CD8-positive, alpha-beta memory T cell (primary cell): ENCODE measurements at regions not wholly inside any gene's neighbourhood (a gene's known extent, or its start where the extent isn't known, plus 50 kb on each side); places are given as distances from the start of the nearest gene placed in this dataset.
"Not testable (repeated sequence)": the region's sequence is repeated elsewhere in the genome, so short reads cannot be mapped to it uniquely, and the experiment has no call there.

Experiments used
- CTCF ChIA-PET: fragments of 350-600 bp; sonication (Branson Sonifier 250); formaldehyde crosslinking; loops from one replicate; lab custom pipeline; 2021; ENCODE audit warnings: antibody characterized with exemption; lab: Charles Lee
- POLR2A ChIA-PET: fragments of 350-600 bp; sonication (Branson Sonifier 250); formaldehyde crosslinking; loops from one replicate; lab custom pipeline; 2021; ENCODE audit warnings: antibody characterized with exemption; lab: Charles Lee
- DNase-seq, 5 donors: peaks; one replicate each; pipeline versions ENCODE4 v3.0.0 to v3.0.0-alpha.2; 2020 to 2022; ENCODE audit warnings: mixed read lengths in 1 of 5
- H3K27ac ChIP-seq: one replicate; pipeline ENCODE4 v1.7.0; 2013; ENCODE audit warnings: low read depth, mild to moderate bottlenecking, low read length, moderate library complexity
- H3K27me3 ChIP-seq: 2 replicates; pipeline ENCODE4 v1.7.0; 2013; ENCODE audit warnings: low read length, mild to moderate bottlenecking; ENCODE audit not compliant: insufficient read depth, poor library complexity, severe bottlenecking
- H3K36me3 ChIP-seq: 2 replicates; pipeline ENCODE4 v1.7.0; 2013; ENCODE audit warnings: mild to moderate bottlenecking, low read length, moderate library complexity; ENCODE audit not compliant: insufficient read depth
- H3K4me1 ChIP-seq: 2 replicates; pipeline ENCODE4 v1.7.0; 2013; ENCODE audit warnings: mild to moderate bottlenecking, low read length, moderate library complexity; ENCODE audit not compliant: insufficient read depth
- H3K4me3 ChIP-seq: 2 replicates; pipeline ENCODE4 v1.7.0; 2013; ENCODE audit warnings: mild to moderate bottlenecking, low read length
- H3K9me3 ChIP-seq: 2 replicates; pipeline ENCODE4 v1.7.0; 2013; ENCODE audit warnings: mild to moderate bottlenecking, low read length
- H3K27ac Mint-ChIP-seq, 8 donors: one replicate each; pipeline ENCODE4 v1.8.0; 2020 to 2021; ENCODE audit warnings: mixed read lengths in 8 of 8, mild to moderate bottlenecking in 6 of 8, inconsistent platforms in 3 of 8, moderate library complexity in 3 of 8
- H3K27me3 Mint-ChIP-seq, 2 donors: one replicate each; pipeline ENCODE4 v1.8.0; 2020 to 2021; ENCODE audit warnings: mixed read lengths in 2 of 2, mild to moderate bottlenecking in 1 of 2, moderate library complexity in 1 of 2
- H3K36me3 Mint-ChIP-seq, 3 donors: one replicate each; pipeline ENCODE4 v1.8.0; 2020 to 2021; ENCODE audit warnings: mixed read lengths in 3 of 3, inconsistent platforms in 1 of 3, mild to moderate bottlenecking in 1 of 3
- H3K4me1 Mint-ChIP-seq, 3 donors: one replicate each; pipeline ENCODE4 v1.8.0; 2020 to 2021; ENCODE audit warnings: mixed read lengths in 3 of 3, inconsistent platforms in 1 of 3, mild to moderate bottlenecking in 1 of 3
- H3K4me3 Mint-ChIP-seq, 7 donors: one replicate each; pipeline ENCODE4 v1.8.0; 2020 to 2021; ENCODE audit warnings: mixed read lengths in 7 of 7, mild to moderate bottlenecking in 6 of 7, moderate library complexity in 4 of 7, inconsistent platforms in 2 of 7
- H3K9me3 Mint-ChIP-seq, 5 donors: one replicate each; pipeline ENCODE4 v1.8.0; 2020 to 2022; ENCODE audit warnings: mixed read lengths in 5 of 5, mild to moderate bottlenecking in 3 of 5, moderate library complexity in 2 of 5, inconsistent platforms in 1 of 5

DNA sequence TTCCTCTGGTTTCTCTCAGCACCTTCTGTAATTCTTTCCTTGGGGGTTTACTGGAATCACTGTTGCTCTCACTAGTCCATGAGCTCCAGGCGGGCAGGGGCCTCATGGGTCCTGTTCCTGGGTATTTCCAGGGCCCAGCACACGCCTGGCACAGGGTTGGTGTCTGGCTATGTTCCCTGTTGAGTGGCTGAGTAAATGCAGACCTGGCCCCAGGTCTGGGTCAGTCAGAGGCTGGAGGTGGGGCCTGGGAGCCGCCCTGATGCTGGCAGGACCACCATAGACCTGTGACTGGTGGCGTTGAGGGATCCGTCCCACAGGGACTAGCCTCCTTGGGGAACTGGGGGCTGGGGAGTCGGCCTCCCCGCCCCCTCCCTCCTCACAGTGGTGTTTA lies 313.4 kb downstream of the PTPRU start:
- H3K4me1 Mint-ChIP-seq, H3K27ac Mint-ChIP-seq, H3K27me3 Mint-ChIP-seq, CTCF ChIA-PET, H3K9me3 ChIP-seq, DNase-seq, H3K4me1 ChIP-seq, H3K4me3 ChIP-seq, H3K36me3 ChIP-seq, H3K27ac ChIP-seq, H3K36me3 Mint-ChIP-seq, H3K27me3 ChIP-seq, H3K9me3 Mint-ChIP-seq, POLR2A ChIA-PET, H3K4me3 Mint-ChIP-seq: not testable (repeated sequence)

DNA sequence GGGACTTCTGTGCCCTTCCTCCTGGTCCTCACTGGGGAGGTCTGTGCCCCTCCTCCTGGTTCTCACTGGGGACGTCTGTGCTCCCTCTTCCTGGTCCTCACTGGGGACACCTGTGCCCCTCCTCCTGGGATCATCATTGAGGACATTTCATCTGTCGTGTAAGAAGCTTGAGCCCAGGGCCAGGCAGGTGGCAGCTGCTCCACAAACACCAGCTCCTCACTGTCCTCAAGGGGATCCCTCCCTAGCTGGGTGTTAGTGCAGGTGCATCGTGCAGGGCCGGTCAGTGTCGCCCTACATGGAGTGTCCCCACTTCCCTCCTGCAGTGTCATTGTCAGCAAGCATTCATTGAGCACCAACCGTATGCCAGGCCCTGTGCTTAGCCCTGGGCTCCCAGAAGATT lies 312.7 kb downstream of the PTPRU start:
- Histone ChIP-seq H3K36me3 (no peaks in the 10 kb centered on the region), H3K27me3 (no peaks in the 10 kb centered on the region), H3K4me1 (no peaks in the 10 kb centered on the region), H3K27ac (no peak overlapping the region), H3K4me3 (no peak overlapping the region), H3K9me3 (no peaks in the 10 kb centered on the region)
- H3K4me1 Mint-ChIP-seq: no peaks in the 10 kb centered on the region
- no peaks in the 10 kb centered on the region for H3K9me3 Mint-ChIP-seq
- H3K27ac Mint-ChIP-seq: no peak overlapping the region
- H3K27me3 Mint-ChIP-seq: peaks cover 0 to 4% of the 10 kb centered on the region in 2 donors
- CTCF ChIA-PET: no interaction called here
- DNase-seq: no peak
- no peaks in the 10 kb centered on the region for H3K36me3 Mint-ChIP-seq
- no peak overlapping the region for H3K4me3 Mint-ChIP-seq
- POLR2A ChIA-PET: no interaction called here

- H3K4me3 ChIP-seq: no peak overlapping the region
- Mint-ChIP-seq H3K27ac (no peak overlapping the region), H3K9me3 (no peaks in the 10 kb centered on the region), H3K4me3 (no peak overlapping the region), H3K4me1 (no peaks in the 10 kb centered on the region), H3K36me3 (no peaks in the 10 kb centered on the region), H3K27me3 (peaks cover 0 to 4% of the 10 kb centered on the region in 2 donors)
- no peaks in the 10 kb centered on the region for H3K4me1 ChIP-seq
- no peaks in the 10 kb centered on the region for H3K36me3 ChIP-seq
- POLR2A ChIA-PET: no interaction called here
- no peak overlapping the region for H3K27ac ChIP-seq
- no peaks in the 10 kb centered on the region for H3K27me3 ChIP-seq
- DNase-seq: no peak
- H3K9me3 ChIP-seq: no peaks in the 10 kb centered on the region
- CTCF ChIA-PET: no interaction called here
Observed at GRCh38 chr1:29548091-29548490, 311.8 kb downstream of the PTPRU start.

GRCh38 chr1:29547300-29547699 lies 311.0 kb downstream of the PTPRU start:
- CTCF ChIA-PET: no interaction called here
- Histone ChIP-seq H3K27me3 (no peaks in the 10 kb centered on the region), H3K4me3 (no peak overlapping the region), H3K27ac (no peak overlapping the region), H3K9me3 (no peaks in the 10 kb centered on the region), H3K4me1 (no peaks in the 10 kb centered on the region), H3K36me3 (no peaks in the 10 kb centered on the region)
- Mint-ChIP-seq H3K4me1 (no peaks in the 10 kb centered on the region), H3K36me3 (no peaks in the 10 kb centered on the region), H3K9me3 (no peaks in the 10 kb centered on the region), H3K27ac (no peak overlapping the region), H3K4me3 (no peak overlapping the region), H3K27me3 (peaks cover 0 to 4% of the 10 kb centered on the region in 2 donors)
- POLR2A ChIA-PET: no interaction called here
- no peak for DNase-seq

DNA sequence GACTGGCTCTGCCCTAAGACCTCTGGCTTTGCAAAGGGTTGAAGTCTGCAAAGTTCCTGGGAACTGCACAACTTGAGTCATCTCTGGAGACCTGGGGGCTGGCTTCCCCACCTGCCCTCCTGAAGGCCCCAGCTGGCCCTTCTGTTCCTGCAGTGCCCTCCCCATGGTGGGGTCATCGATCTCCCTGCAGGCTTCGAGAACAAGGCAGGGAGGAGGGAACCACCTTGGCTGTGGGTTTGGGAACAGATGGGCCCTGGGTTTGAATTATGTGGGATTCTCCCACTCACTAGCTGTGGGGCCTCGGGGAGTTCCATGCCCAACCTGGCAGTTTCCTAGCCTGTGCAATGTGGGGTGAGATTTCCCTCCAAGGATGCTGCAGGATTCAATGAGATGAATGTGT lies 310.2 kb downstream of the PTPRU start:
- H3K4me3 ChIP-seq: no peak overlapping the region
- peaks cover 0 to 4% of the 10 kb centered on the region in 2 donors for H3K27me3 Mint-ChIP-seq
- no peaks in the 10 kb centered on the region for H3K36me3 Mint-ChIP-seq
- no peak overlapping the region for H3K27ac ChIP-seq
- no peaks in the 10 kb centered on the region for H3K4me1 Mint-ChIP-seq
- H3K36me3 ChIP-seq: no peaks in the 10 kb centered on the region
- no peaks in the 10 kb centered on the region for H3K9me3 ChIP-seq
- ChIA-PET CTCF (no interaction called here), POLR2A (no interaction called here)
- no peak overlapping the region for H3K27ac Mint-ChIP-seq
- no peak for DNase-seq
- no peaks in the 10 kb centered on the region for H3K27me3 ChIP-seq
- no peak overlapping the region for H3K4me3 Mint-ChIP-seq
- H3K9me3 Mint-ChIP-seq: no peaks in the 10 kb centered on the region
- no peaks in the 10 kb centered on the region for H3K4me1 ChIP-seq

GRCh38 chr1:29544406-29544805 lies 308.1 kb downstream of the PTPRU start:
- POLR2A ChIA-PET: no interaction called here
- H3K4me3 ChIP-seq: no peak overlapping the region
- no peaks in the 10 kb centered on the region for H3K9me3 Mint-ChIP-seq
- H3K4me3 Mint-ChIP-seq: no peak overlapping the region
- H3K27ac Mint-ChIP-seq: no peak overlapping the region
- H3K36me3 Mint-ChIP-seq: no peaks in the 10 kb centered on the region
- H3K36me3 ChIP-seq: no peaks in the 10 kb centered on the region
- H3K27me3 Mint-ChIP-seq: peaks cover 0 to 6% of the 10 kb centered on the region in 2 donors
- no peak for DNase-seq
- CTCF ChIA-PET: no interaction called here
- no peaks in the 10 kb centered on the region for H3K4me1 ChIP-seq
- no peaks in the 10 kb centered on the region for H3K9me3 ChIP-seq
- no peak overlapping the region for H3K27ac ChIP-seq
- H3K4me1 Mint-ChIP-seq: no peaks in the 10 kb centered on the region
- no peaks in the 10 kb centered on the region for H3K27me3 ChIP-seq

- no peaks in the 10 kb centered on the region for H3K27me3 ChIP-seq
- H3K4me3 ChIP-seq: no peak overlapping the region
- Mint-ChIP-seq H3K27ac (no peak overlapping the region), H3K4me3 (no peak overlapping the region), H3K36me3 (no peaks in the 10 kb centered on the region), H3K9me3 (no peaks in the 10 kb centered on the region), H3K4me1 (no peaks in the 10 kb centered on the region), H3K27me3 (peaks cover 4 to 6% of the 10 kb centered on the region in 2 donors)
- no peak overlapping the region for H3K27ac ChIP-seq
- ChIA-PET POLR2A (no interaction called here), CTCF (no interaction called here)
- no peaks in the 10 kb centered on the region for H3K36me3 ChIP-seq
- H3K9me3 ChIP-seq: no peaks in the 10 kb centered on the region
- no peak for DNase-seq
- H3K4me1 ChIP-seq: no peaks in the 10 kb centered on the region
Observed at GRCh38 chr1:29543586-29543985, 307.3 kb downstream of the PTPRU start.

DNA sequence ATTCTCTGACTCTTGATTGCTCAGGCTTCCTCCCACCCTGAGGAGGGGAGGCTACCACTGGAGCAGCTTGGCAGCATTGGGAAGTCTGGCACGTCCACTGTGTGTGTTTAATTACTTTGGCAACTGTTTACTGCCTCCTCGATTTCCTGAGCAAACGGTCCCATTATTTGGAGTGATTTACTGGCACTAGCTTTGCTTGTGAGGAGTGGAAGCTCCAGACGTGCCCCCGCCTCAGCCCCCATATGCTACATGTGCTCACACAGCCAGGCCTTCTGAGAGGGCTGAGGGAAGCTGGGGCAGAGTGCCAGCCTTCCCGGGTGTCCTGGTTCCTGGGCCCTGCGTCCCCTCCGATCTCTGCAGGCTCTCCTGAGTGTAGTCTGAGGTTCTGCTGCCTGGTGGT lies 306.2 kb downstream of the PTPRU start:
- ChIA-PET POLR2A (no interaction called here), CTCF (no interaction called here)
- H3K36me3 ChIP-seq: no peaks in the 10 kb centered on the region
- H3K27me3 ChIP-seq: no peaks in the 10 kb centered on the region
- Mint-ChIP-seq H3K36me3 (no peaks in the 10 kb centered on the region), H3K4me1 (no peaks in the 10 kb centered on the region), H3K9me3 (no peaks in the 10 kb centered on the region), H3K4me3 (no peak overlapping the region), H3K27me3 (peaks cover 8 to 10% of the 10 kb centered on the region in 2 donors), H3K27ac (no peak overlapping the region)
- H3K9me3 ChIP-seq: no peaks in the 10 kb centered on the region
- no peaks in the 10 kb centered on the region for H3K4me1 ChIP-seq
- no peak for DNase-seq
- H3K4me3 ChIP-seq: no peak overlapping the region
- no peak overlapping the region for H3K27ac ChIP-seq

DNA sequence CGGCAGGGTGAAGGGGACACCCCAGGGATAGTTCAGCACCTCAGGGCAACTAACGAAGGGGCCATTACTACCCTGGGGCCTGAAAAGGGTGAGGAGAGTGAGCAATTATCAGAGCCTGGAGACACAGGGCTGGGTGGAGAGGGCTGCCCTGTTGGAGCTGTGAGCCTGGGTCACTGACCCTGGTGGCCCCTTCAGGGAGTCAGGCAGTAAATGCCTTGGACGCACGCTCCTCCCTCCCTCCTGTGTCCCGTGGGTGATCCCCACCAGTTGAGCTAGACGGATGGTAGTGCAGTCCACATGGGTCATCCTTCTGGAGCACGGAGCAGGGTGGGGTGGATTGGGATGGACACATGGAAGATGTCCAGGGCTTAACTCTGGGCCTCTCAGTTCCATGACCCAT lies 305.3 kb downstream of the PTPRU start:
- CTCF ChIA-PET: no interaction called here
- no peak overlapping the region for H3K4me3 Mint-ChIP-seq
- POLR2A ChIA-PET: no interaction called here

More for the DNA sequence above, 305.3 kb downstream of the PTPRU start:
- H3K27me3 ChIP-seq: no peaks in the 10 kb centered on the region
- Mint-ChIP-seq H3K9me3 (no peaks in the 10 kb centered on the region), H3K36me3 (no peaks in the 10 kb centered on the region), H3K27ac (no peak overlapping the region), H3K27me3 (peaks cover 8 to 10% of the 10 kb centered on the region in 2 donors), H3K4me1 (no peaks in the 10 kb centered on the region)
- no peaks in the 10 kb centered on the region for H3K4me1 ChIP-seq
- no peaks in the 10 kb centered on the region for H3K9me3 ChIP-seq
- H3K27ac ChIP-seq: no peak overlapping the region
- DNase-seq: no peak
- no peak overlapping the region for H3K4me3 ChIP-seq
- no peaks in the 10 kb centered on the region for H3K36me3 ChIP-seq
